Cardiac muscle cell (in vitro differentiated cells and primary cell): ENCODE measurements at regions not wholly inside any gene's neighbourhood (a gene's known extent, or its start where the extent isn't known, plus 50 kb on each side); places are given as distances from the start of the nearest gene placed in this dataset.

Experiments
- DNase-seq, 2 donors: peaks; one replicate each; pipeline versions ENCODE4 v3.0.0 to v3.0.0-alpha.2; 2010 to 2017; ENCODE audit warnings: low read depth in 1 of 2, low spot score in 1 of 2
- H3K27ac ChIP-seq: fragments of 200-600 bp; sonication (generic); 2 replicates; pipeline ENCODE4 v1.5.1; 2016
- H3K27me3 ChIP-seq: fragments of 200-600 bp; sonication (generic); 2 replicates; pipeline ENCODE4 v1.6.0; 2016; ENCODE audit warnings: control low read depth
- H3K36me3 ChIP-seq: fragments of 200-600 bp; sonication (generic); 2 replicates; pipeline ENCODE4 v1.5.1; 2016; ENCODE audit warnings: control low read depth
- H3K4me1 ChIP-seq: fragments of 200-600 bp; sonication (generic); 2 replicates; pipeline ENCODE4 v1.8.1; 2017; ENCODE audit warnings: low read depth, mild to moderate bottlenecking, mixed run types
- H3K4me3 ChIP-seq: fragments of 200-600 bp; sonication (generic); 2 replicates; pipeline ENCODE4 v1.5.1; 2016; ENCODE audit warnings: mild to moderate bottlenecking
- H3K9me3 ChIP-seq: fragments of 200-600 bp; sonication (generic); 2 replicates; pipeline ENCODE4 v1.5.1; 2017; ENCODE audit warnings: low read depth, mild to moderate bottlenecking, control low read depth
- CTCF ChIP-seq: IDR thresholded peaks from 2 replicates; pipeline ENCODE4 v1.5.1; 2012; ENCODE audit warnings: low read depth, mild to moderate bottlenecking, low read length

- Histone ChIP-seq H3K27me3 (no peaks in the 10 kb centered on the region), H3K4me1 (no peaks in the 10 kb centered on the region), H3K27ac (no peak overlapping the region), H3K4me3 (no peak overlapping the region), H3K36me3 (no peaks in the 10 kb centered on the region), H3K9me3 (no peaks in the 10 kb centered on the region)
- TF ChIP-seq CTCF, result no peak
- no peak for DNase-seq
Measured at GRCh38 chrX:115467961-115468360, 93.0 kb upstream of the PLS3 start.

GRCh38 chrX:115472131-115472530 lies 88.8 kb upstream of the PLS3 start:
- DNase-seq, result no peak
- no peaks in the 10 kb centered on the region for H3K36me3 ChIP-seq
- no peak overlapping the region for H3K4me3 ChIP-seq
- no peaks in the 10 kb centered on the region for H3K27me3 ChIP-seq
- TF ChIP-seq CTCF, result no peak
- no peaks in the 10 kb centered on the region for H3K4me1 ChIP-seq
- H3K9me3 ChIP-seq, result no peaks in the 10 kb centered on the region
- no peak overlapping the region for H3K27ac ChIP-seq

- Histone ChIP-seq H3K27ac (no peak overlapping the region), H3K36me3 (no peaks in the 10 kb centered on the region), H3K27me3 (no peaks in the 10 kb centered on the region), H3K4me3 (no peak overlapping the region), H3K4me1 (no peaks in the 10 kb centered on the region), H3K9me3 (no peaks in the 10 kb centered on the region)
- no peak for DNase-seq
- no peak for TF ChIP-seq CTCF
Measured at GRCh38 chrX:115486510-115486909, 74.5 kb upstream of the PLS3 start.

- no peak overlapping the region for H3K27ac ChIP-seq
- peak in 1 of 2 donors; percentile 31 for DNase-seq
- no peaks in the 10 kb centered on the region for H3K4me1 ChIP-seq
- no peaks in the 10 kb centered on the region for H3K27me3 ChIP-seq
- H3K36me3 ChIP-seq, result no peaks in the 10 kb centered on the region
- TF ChIP-seq CTCF, result no peak
- H3K9me3 ChIP-seq, result no peaks in the 10 kb centered on the region
- H3K4me3 ChIP-seq, result no peak overlapping the region
Measured at GRCh38 chrX:115487608-115488007, 73.4 kb upstream of the PLS3 start.

GRCh38 chrX:115490814-115491213 lies 70.2 kb upstream of the PLS3 start:
- Histone ChIP-seq H3K27me3 (no peaks in the 10 kb centered on the region), H3K27ac (no peak overlapping the region), H3K36me3 (no peaks in the 10 kb centered on the region), H3K4me3 (no peak overlapping the region), H3K9me3 (no peaks in the 10 kb centered on the region), H3K4me1 (no peaks in the 10 kb centered on the region)
- no peak for DNase-seq
- TF ChIP-seq CTCF, result no peak

- TF ChIP-seq CTCF, result no peak
- peak in 1 of 2 donors; percentile 36 for DNase-seq
- Histone ChIP-seq H3K27me3 (no peaks in the 10 kb centered on the region), H3K4me3 (no peak overlapping the region), H3K36me3 (no peaks in the 10 kb centered on the region), H3K27ac (no peak overlapping the region), H3K9me3 (no peaks in the 10 kb centered on the region), H3K4me1 (no peaks in the 10 kb centered on the region)
Measured at GRCh38 chrX:115491766-115492165, 69.2 kb upstream of the PLS3 start.
